CD14-positive monocyte (primary cell): ENCODE measurements at regions not wholly inside any gene's neighbourhood (a gene's known extent, or its start where the extent isn't known, plus 50 kb on each side); places are given as distances from the start of the nearest gene placed in this dataset.

Experiments
- DNase-seq, 3 donors: peaks; one replicate each; pipeline ENCODE4 v3.0.0-alpha.2; 2011 to 2022
- H2AFZ ChIP-seq: 2 replicates; pipeline ENCODE4 v1.6.0; 2012; ENCODE audit warnings: mild to moderate bottlenecking, low read depth, low read length, inconsistent platforms; ENCODE audit not compliant: insufficient read depth, poor library complexity, severe bottlenecking
- H3K27ac ChIP-seq, 2 donors: 1 replicate in 1 of 2; 2 replicates in 1 of 2; pipeline ENCODE4 v1.5.1; 2012 to 2013; ENCODE audit warnings: low read length in 2 of 2, control low read depth in 1 of 2, inconsistent platforms in 1 of 2, low read depth in 1 of 2, mild to moderate bottlenecking in 1 of 2
- H3K27me3 ChIP-seq, 2 donors: one replicate each; pipeline versions ENCODE4 v1.6.0 to v1.6.1; 2011 to 2013; ENCODE audit warnings: low read length in 2 of 2; ENCODE audit not compliant: control insufficient read depth in 2 of 2, insufficient read depth in 2 of 2
- H3K36me3 ChIP-seq, 2 donors: replicated peaks in 1 of 2; 1 replicate in 1 of 2; 2 replicates in 1 of 2; pipeline versions ENCODE4 v1.5.1 to v1.6.1; 2012 to 2013; ENCODE audit warnings: low read length in 2 of 2, control low read depth in 1 of 2, inconsistent platforms in 1 of 2, mild to moderate bottlenecking in 1 of 2; ENCODE audit not compliant: insufficient read depth in 2 of 2, control insufficient read depth in 1 of 2
- H3K4me1 ChIP-seq, 2 donors: 1 replicate in 1 of 2; 2 replicates in 1 of 2; pipeline versions ENCODE4 v1.5.1 to v1.6.1; 2012 to 2013; ENCODE audit warnings: low read length in 2 of 2, control low read depth in 1 of 2, inconsistent platforms in 1 of 2, mild to moderate bottlenecking in 1 of 2, moderate library complexity in 1 of 2; ENCODE audit not compliant: insufficient read depth in 2 of 2, control insufficient read depth in 1 of 2
- H3K4me2 ChIP-seq: replicated peaks from 2 replicates; pipeline ENCODE3; 2012; ENCODE audit warnings: low read length, moderate library complexity, mild to moderate bottlenecking; ENCODE audit not compliant: poor library complexity, severe bottlenecking; ENCODE audit errors: extremely low read depth
- H3K4me3 ChIP-seq, 3 experiments: fragments of 200-600 bp in 1 of 3; sonication (generic) in 1 of 3; replicated peaks in 1 of 3; 1 replicate in 2 of 3; 2 replicates in 1 of 3; pipeline ENCODE4 v1.5.1; 2011 to 2013; ENCODE audit warnings: low read length in 3 of 3, mild to moderate bottlenecking in 3 of 3, control low read depth in 2 of 3, low read depth in 2 of 3, inconsistent platforms in 1 of 3, moderate library complexity in 1 of 3
- H3K79me2 ChIP-seq: 2 replicates; pipeline ENCODE4 v1.6.0; 2012; ENCODE audit warnings: mild to moderate bottlenecking, control low read depth, inconsistent platforms, low read length, moderate library complexity; ENCODE audit not compliant: insufficient read depth
- H3K9ac ChIP-seq: 2 replicates; pipeline ENCODE4 v1.6.0; 2017; ENCODE audit warnings: low read length, mild to moderate bottlenecking; ENCODE audit not compliant: insufficient read depth, poor library complexity, severe bottlenecking
- H3K9me3 ChIP-seq, 2 donors: replicated peaks in 1 of 2; 1 replicate in 1 of 2; 2 replicates in 1 of 2; pipeline versions ENCODE4 v1.5.1 to v1.6.1; 2012 to 2013; ENCODE audit warnings: low read length in 2 of 2, control low read depth in 1 of 2; ENCODE audit not compliant: control insufficient read depth in 1 of 2, insufficient read depth in 1 of 2
- H4K20me1 ChIP-seq: 2 replicates; pipeline ENCODE4 v1.6.0; 2012; ENCODE audit warnings: mild to moderate bottlenecking, low read length, control low read depth, moderate library complexity; ENCODE audit not compliant: insufficient read depth
- H3K27ac Mint-ChIP-seq, 7 donors: one replicate each; pipeline ENCODE4 v1.8.0; 2020; ENCODE audit warnings: mild to moderate bottlenecking in 7 of 7, mixed read lengths in 7 of 7, moderate library complexity in 6 of 7, inconsistent platforms in 2 of 7
- H3K27me3 Mint-ChIP-seq, 3 donors: one replicate each; pipeline ENCODE4 v1.8.0; 2021 to 2022; ENCODE audit warnings: low read depth in 3 of 3, mild to moderate bottlenecking in 3 of 3, mixed read lengths in 3 of 3, moderate library complexity in 3 of 3, inconsistent platforms in 1 of 3
- H3K36me3 Mint-ChIP-seq, 2 donors: one replicate each; pipeline ENCODE4 v1.8.0; 2020; ENCODE audit warnings: mixed read lengths in 2 of 2, inconsistent platforms in 1 of 2, mild to moderate bottlenecking in 1 of 2
- H3K4me1 Mint-ChIP-seq: one replicate; pipeline ENCODE4 v1.8.0; 2020; ENCODE audit warnings: mild to moderate bottlenecking, mixed read lengths
- H3K4me3 Mint-ChIP-seq, 2 donors: one replicate each; pipeline ENCODE4 v1.8.0; 2020; ENCODE audit warnings: mild to moderate bottlenecking in 2 of 2, mixed read lengths in 2 of 2, moderate library complexity in 1 of 2
- H3K9me3 Mint-ChIP-seq, 7 donors: one replicate each; pipeline ENCODE4 v1.8.0; 2020 to 2022; ENCODE audit warnings: mixed read lengths in 7 of 7, mild to moderate bottlenecking in 6 of 7, moderate library complexity in 6 of 7, inconsistent platforms in 2 of 7
- WGBS: methylation state at CpG from one replicate; pipeline ENCODE4 v1.1.5; 2013; ENCODE audit warnings: missing lambda C conversion rate; ENCODE audit not compliant: insufficient coverage; 5-methylcytosine and 5-hydroxymethylcytosine counted together
- intact Hi-C, 2 donors: fragments of 100-400 bp; cut with micrococcal nuclease; formaldehyde crosslinking; loops; one replicate each; pipeline versions ENCODE4 v1.15.0 to v1.15.1; 2023
- TF ChIP-seq, protein P1 (sequence below): fragments of 200-600 bp; IDR thresholded peaks from one replicate; pipeline ENCODE4 v1.8.0; 2022; ENCODE audit warnings: antibody characterized with exemption, mild to moderate bottlenecking

GRCh38 chr19:29016926-29017760 is 195.8 kb downstream of the UQCRFS1 start:
- Mint-ChIP-seq H3K27ac (no peak overlapping the region), H3K4me3 (no peak overlapping the region), H3K9me3 (peaks cover 0 to 3% (median 0%) of the 10 kb centered on the region in 7 donors), H3K27me3 (peaks cover 0 to 5% (median 3%) of the 10 kb centered on the region in 3 donors), H3K36me3 (no peaks in the 10 kb centered on the region), H3K4me1 (no peaks in the 10 kb centered on the region)
- 89% methylated on average over 6 of the region's 11 CpGs for WGBS
- no peak overlapping the region for H2AFZ ChIP-seq
- H3K27me3 ChIP-seq = no peaks in the 10 kb centered on the region
- no peak overlapping the region for H3K9ac ChIP-seq
- H4K20me1 ChIP-seq = no peaks in the 10 kb centered on the region
- no peaks in the 10 kb centered on the region for H3K79me2 ChIP-seq
- no peaks in the 10 kb centered on the region for H3K36me3 ChIP-seq
- no peak for DNase-seq
- H3K4me3 ChIP-seq = no peak overlapping the region
- no peaks in the 10 kb centered on the region for H3K9me3 ChIP-seq
- H3K27ac ChIP-seq = no peak overlapping the region
- intact Hi-C loops = no loop called here
- H3K4me2 ChIP-seq = no peak overlapping the region
- H3K4me1 ChIP-seq = no peaks in the 10 kb centered on the region
- TF ChIP-seq, protein P1, sequence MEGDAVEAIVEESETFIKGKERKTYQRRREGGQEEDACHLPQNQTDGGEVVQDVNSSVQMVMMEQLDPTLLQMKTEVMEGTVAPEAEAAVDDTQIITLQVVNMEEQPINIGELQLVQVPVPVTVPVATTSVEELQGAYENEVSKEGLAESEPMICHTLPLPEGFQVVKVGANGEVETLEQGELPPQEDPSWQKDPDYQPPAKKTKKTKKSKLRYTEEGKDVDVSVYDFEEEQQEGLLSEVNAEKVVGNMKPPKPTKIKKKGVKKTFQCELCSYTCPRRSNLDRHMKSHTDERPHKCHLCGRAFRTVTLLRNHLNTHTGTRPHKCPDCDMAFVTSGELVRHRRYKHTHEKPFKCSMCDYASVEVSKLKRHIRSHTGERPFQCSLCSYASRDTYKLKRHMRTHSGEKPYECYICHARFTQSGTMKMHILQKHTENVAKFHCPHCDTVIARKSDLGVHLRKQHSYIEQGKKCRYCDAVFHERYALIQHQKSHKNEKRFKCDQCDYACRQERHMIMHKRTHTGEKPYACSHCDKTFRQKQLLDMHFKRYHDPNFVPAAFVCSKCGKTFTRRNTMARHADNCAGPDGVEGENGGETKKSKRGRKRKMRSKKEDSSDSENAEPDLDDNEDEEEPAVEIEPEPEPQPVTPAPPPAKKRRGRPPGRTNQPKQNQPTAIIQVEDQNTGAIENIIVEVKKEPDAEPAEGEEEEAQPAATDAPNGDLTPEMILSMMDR = no peak

GRCh38 chr19:29016353-29016752 is 196.6 kb downstream of the UQCRFS1 start:
- intact Hi-C loops = no loop called here
- H3K79me2 ChIP-seq = no peaks in the 10 kb centered on the region
- TF ChIP-seq, protein P1 = no peak
- H3K27ac Mint-ChIP-seq = no peak overlapping the region
- peaks cover 0 to 5% (median 3%) of the 10 kb centered on the region in 3 donors for H3K27me3 Mint-ChIP-seq
- H3K4me3 ChIP-seq = no peak overlapping the region
- H3K9ac ChIP-seq = no peak overlapping the region
- H3K4me3 Mint-ChIP-seq = no peak overlapping the region
- DNase-seq = no peak
- no peaks in the 10 kb centered on the region for H3K4me1 ChIP-seq
- 85% methylated on average over 2 of the region's 2 CpGs for WGBS
- H2AFZ ChIP-seq = no peak overlapping the region
- H3K4me2 ChIP-seq = no peak overlapping the region
- no peak overlapping the region for H3K27ac ChIP-seq
- no peaks in the 10 kb centered on the region for H3K27me3 ChIP-seq
- H3K4me1 Mint-ChIP-seq = no peaks in the 10 kb centered on the region
- no peaks in the 10 kb centered on the region for H3K9me3 Mint-ChIP-seq
- H3K36me3 Mint-ChIP-seq = no peaks in the 10 kb centered on the region
- H3K9me3 ChIP-seq = no peaks in the 10 kb centered on the region
- H3K36me3 ChIP-seq = no peaks in the 10 kb centered on the region
- no peaks in the 10 kb centered on the region for H4K20me1 ChIP-seq
